ENCODE measurements at regions not wholly inside any gene's neighbourhood (a gene's known extent, or its start where the extent isn't known, plus 50 kb on each side); places are given as distances from the start of the nearest gene placed in this dataset.

DNA sequence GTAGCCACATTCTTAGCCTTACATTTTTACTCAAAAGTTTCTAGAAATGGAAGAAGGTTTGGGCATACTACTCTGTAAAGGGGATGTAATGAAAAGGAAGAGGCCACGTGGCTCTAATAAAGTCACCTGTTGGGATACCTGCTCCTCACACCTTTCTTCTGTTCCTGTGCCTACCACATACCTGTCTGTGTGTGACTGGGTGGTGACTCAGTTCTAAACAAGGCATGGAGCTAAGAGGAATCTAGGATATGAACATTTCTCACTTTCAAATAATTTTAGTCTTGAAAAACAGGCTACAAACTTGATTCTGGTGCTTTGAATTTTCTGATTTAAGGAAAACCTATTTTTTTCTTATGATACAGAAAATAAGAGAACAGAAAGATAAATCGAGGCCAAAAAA lies 363.6 kb downstream of the RFPL4B start:
- intact Hi-C loops (cut with micrococcal nuclease) = no loop called here

DNA sequence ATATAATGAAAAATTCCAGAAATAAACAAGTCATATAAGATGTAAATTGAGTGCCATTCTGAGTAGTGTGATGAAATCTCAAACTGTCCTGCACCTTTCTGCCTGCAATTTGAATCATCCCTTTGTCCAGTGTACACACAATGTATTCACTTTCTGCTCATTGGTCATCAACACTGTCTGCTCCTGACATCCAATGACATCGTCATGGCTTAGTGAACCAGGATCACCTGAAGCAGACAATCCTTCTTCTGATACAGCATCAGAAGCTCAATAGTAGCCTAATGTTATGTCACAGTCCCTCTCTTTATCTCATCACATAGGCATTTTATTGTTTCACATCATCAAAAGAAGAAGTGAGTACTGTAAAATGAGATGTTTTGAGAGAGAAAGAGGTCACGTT lies 366.3 kb downstream of the RFPL4B start:
- intact Hi-C loops (cut with micrococcal nuclease) = no loop called here

DNA sequence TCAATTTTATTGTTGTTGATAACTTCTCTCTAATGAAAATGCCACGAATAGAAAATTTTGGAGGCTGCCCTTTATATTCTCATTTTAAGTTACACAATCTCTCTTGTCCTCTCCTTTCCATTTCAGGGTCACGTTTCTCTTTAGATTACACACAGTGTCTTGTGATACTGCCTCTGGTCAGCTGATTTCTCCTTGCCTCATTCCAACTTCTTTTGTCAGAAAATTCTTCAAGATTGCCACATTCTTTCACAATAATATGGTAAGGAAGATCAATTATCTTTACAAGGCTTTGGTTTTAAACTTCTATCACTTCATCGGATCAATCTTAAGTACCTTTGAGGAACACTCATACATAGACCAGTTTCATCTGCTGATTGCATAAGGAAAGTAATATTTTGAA lies 370.3 kb downstream of the RFPL4B start:
- intact Hi-C loops (cut with micrococcal nuclease) = no loop called here

DNA sequence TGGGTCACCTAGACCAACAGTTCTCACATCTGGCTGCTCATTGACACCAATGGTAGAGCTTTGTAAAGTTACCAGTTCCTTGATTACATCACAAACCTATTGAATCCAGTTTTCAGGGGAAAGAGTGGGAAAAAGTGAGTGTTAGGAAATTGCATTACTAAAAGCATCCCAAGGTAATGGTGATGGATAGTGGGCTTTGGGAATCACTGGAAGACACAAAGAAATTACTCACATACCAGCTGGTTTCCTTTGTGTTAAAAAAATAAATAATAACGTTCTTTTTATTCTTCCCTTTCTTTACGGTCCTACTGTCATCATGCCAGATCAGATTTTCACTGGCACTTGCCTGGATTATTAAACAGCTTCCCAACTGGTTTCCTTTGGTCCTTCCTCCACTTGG lies 370.7 kb downstream of the RFPL4B start:
- intact Hi-C loops (cut with micrococcal nuclease) = no loop called here

DNA sequence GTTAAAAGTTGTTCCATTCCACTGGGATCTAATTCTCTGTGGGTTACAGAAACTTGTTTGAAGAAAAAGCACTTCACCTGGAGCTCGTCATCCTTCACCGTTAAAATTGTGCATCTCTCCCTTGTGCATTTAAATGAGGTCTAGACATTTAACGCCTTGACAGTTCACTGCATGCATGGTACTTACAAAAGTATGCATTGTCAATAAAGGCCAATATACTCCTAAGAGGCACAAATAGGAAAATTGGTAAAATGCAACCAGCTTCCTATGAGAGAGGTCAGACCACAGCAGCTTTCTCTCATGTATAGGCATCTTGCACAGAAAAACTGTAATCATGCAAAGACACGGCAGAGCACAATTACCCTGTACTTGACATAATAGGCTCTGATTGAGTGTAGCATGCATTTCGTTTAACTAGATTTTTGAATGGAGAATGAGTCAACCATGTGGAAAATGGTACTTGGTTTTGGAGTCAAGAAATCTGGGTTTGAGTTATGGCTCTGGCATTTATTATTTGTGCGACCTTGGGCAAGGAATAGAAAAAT lies 378.5 kb downstream of the RFPL4B start:
- intact Hi-C loops (cut with micrococcal nuclease) = no loop called here

DNA sequence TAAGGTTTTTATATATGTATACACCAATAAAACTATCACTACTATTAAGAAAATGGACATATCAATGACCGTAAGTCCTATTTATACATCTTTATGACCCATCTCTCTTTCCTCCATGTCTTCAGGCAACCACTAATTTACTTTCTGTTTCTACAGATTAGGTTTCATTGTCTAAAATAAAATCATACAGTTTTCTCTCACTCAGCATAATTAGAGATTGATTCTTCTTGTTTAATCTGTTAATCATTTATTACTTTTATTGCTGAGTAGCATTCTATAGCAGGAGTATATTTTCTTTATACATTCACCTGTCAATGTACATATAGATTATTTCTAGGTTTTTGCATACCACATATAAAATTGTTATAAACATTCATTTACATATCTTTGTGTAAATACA lies 388.0 kb downstream of the RFPL4B start:
- intact Hi-C loops (cut with micrococcal nuclease) = no loop called here

DNA sequence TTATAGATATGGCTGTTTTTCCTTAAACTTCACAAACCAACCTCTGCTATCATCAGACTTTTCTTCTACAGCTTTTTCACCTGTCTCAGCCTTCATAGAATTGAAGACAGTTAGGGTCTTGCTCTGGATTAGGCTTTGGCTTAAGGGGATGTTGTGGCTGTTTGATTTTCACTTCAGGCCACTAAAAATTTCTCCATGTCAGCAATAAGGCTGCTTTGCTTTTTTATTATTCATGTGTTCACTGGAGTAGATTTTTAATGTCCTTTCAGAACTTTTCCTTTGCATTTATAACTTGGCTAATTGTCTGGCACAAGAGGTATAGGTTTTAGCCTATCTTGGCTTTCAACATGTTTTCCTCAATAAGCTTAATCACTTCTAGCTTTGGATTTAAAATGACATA lies 392.6 kb downstream of the RFPL4B start:
- intact Hi-C loops (cut with micrococcal nuclease) = no loop called here

DNA sequence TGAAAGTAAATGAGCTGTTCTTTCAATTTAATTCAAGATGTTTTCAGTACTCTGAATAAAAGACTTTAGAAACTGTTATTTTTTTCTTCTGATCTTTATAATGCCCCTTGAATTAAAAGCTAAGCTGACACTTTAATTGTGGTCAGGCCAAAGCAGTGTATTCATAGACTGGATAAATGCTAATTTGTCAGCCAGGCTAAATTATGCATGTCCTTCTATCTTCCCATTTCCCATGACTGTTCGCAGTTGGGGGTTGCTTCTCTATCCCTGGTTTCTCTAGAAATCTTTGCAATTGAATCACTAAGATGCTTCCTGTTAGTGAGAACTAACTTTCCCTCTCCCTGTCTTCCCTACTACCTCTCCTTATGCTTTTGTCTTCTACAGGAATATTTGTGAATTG lies 396.2 kb downstream of the RFPL4B start:
- intact Hi-C loops (cut with micrococcal nuclease) = no loop called here

DNA sequence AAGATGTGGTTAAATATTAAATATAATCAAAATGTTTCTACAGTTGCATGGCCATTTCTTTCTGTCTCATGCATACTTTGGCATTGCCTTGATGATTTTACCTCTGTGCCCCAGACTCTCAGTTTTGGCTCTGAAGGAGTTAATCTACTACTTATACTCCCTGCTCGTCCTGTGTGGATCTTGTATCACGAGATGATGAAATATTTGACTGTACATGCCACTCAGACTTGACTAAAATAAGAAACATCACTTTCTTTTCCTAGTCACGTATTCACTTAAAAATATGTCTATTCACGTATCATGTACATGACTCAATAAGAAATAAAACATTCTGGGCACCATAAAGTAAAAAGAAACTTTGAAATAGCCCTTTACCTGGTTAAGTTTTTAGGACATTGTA lies 397.7 kb downstream of the RFPL4B start:
- intact Hi-C loops (cut with micrococcal nuclease) = no loop called here

DNA sequence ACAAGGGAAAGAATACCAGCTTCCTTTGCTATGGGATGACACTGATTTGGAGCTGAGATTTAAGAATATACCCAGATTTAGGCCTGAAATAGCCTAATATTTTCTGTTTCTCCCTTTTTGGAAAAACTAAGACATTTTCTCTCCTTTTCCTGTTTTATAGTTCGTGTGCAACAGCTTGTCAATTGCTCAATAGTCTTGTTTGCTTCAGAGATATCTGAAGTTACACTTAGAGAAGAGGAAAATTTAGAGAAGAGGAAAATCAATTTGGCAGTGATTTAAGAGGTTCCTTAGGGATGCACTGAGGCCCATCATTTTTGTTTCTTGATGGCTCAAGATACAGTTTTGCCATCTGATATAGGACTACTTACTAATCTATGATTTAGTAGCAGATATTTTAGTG lies 398.6 kb downstream of the RFPL4B start:
- intact Hi-C loops (cut with micrococcal nuclease) = no loop called here

DNA sequence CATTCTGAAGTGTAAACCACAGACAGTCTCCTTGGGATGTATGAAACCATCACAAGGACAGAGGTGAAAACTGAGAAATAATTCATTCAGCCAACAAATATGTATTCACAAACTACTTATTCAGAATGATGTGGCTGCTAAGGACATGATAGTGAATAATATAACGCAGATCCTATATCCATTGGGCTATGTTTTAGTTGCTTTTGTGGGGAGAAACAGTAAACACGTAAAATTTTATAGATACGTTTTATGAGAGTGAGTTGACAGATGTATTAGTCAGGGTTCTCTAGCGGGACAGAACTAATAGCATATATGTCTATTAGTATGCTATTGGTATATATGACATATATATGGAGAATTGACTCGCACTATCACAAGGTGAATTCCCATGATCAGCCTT lies 402.5 kb downstream of the RFPL4B start:
- intact Hi-C loops (cut with micrococcal nuclease) = no loop called here

DNA sequence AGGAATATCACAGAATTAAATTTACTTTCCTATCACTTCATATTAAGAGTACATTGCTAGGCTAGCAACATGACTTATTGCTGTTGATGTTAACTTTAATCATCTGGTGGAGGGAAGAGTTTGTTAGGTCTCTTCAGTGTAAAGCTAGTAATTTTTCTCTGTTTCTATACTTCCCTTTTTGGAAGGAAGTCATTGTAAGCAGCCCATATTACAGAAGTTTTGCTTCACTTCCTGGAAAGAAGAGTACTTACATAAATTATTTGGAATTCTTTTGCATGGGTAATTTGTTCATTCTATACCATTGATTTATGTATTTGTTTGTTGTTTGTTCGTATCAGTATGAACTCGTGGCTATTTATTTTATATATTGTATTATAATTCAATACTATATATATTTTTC lies 405.2 kb downstream of the RFPL4B start:
- intact Hi-C loops (cut with micrococcal nuclease) = no loop called here

DNA sequence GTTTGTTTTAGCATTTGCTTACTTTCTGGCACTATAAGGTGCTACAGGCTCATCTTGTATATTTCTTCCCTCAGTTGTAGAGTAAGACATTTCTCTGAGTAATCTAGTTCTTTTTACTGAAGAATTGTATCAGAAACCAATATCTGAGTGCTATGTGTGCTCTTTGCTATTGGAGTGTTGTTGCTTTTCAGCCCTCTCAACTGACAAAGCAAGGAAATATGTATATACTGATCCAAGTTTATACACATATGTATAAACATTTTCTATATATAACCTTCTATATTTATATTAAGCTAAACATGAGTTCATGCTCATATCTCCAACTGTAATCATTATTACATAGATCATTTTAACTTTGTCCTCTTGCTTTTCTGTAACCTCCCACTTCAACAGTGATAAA lies 405.7 kb downstream of the RFPL4B start:
- intact Hi-C loops (cut with micrococcal nuclease) = no loop called here

DNA sequence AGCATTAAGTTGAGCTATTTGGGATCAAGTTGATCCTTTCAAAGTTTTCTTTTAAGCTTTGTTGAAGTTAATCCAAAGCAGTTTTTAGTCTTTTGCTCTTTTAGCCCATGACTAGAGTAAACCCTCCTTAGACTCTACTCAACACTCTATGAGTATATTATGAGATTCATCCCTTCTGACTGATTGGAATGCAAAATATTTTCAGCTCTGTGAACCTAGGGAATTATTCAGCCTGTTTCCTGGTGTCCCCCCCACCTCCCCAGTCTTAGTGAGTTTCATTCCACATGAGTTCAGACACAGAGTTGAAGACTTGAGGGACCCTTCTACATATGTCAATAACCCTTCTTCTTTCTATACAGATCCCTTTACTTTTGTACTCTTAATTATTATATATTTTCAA lies 413.7 kb downstream of the RFPL4B start:
- intact Hi-C loops (cut with micrococcal nuclease) = no loop called here

DNA sequence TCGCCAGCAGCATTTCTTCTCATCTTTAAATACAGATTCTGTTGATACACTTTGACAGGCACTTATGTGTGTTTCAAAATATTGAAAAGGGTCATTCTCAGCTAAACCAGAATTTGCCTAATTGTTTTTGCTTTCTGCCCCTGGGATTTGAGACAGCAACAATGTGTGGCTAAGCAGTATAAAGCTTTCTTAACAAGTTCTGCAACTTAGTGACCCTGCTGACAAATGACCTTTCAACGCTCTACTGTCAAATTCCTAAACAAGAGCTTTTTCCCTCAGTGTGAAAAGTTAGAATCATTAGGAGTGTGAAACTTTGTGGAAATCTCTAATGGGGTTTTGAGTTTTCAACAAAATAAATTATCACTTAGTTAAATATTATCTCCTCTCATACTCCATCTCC lies 414.6 kb downstream of the RFPL4B start:
- intact Hi-C loops (cut with micrococcal nuclease) = no loop called here

DNA sequence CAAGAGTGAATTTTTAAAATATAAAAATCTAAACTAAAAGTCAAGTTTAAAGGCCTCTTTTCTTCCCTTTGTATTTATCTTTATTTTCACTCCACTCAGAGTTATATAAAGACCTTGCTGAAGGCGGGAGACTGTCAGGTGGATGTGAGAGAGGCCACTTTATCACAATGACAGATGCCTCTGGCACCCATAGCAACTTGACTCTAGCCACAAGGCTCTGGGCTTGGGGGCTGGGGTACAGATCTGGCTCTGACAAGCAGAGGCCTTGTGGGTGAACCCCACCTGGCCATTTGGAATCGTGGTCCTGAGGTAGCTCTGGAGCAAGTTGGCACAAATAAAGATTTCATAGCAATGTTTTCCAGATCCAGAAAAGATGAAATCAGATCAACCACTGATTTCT lies 417.2 kb downstream of the RFPL4B start:
- intact Hi-C loops (cut with micrococcal nuclease) = no loop called here

DNA sequence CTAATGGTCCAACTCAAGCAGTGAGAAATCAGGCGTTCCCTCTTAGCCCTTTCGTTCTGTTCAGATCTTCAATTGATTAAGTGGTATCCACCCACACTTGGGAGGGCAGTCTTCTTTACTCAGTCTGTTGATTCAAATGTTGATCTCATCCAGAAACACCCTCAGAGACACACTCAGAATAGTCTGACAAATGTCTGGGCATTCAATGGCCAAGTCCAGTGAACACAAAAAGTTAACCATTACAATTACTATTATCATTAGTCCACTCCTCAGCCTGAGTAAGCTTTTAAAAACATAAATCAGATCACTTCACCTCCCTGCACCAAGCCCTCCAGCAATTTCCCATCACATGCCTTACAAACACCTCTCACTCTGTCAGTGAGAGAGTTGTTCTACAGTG lies 423.2 kb downstream of the RFPL4B start:
- intact Hi-C loops (cut with micrococcal nuclease) = no loop called here

DNA sequence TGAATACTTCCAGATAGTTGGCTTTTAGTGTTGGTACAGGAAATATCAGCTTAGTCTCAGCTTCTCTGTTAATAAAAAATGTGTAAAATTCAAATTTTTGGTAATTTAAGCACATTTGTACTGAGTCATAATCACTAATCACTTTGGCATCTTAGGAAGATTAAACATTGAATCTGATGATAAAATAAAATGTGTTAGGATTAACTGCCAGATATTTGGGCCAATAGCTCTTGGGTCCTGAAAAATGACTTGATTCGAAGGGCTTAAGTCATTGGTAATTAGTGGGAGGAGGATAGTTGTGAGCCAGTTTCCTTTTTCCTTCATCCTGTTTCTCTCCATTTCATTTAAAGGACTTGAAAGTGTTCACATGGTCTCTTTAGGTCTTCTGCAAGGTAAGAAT lies 426.1 kb downstream of the RFPL4B start:
- intact Hi-C loops (cut with micrococcal nuclease) = no loop called here

DNA sequence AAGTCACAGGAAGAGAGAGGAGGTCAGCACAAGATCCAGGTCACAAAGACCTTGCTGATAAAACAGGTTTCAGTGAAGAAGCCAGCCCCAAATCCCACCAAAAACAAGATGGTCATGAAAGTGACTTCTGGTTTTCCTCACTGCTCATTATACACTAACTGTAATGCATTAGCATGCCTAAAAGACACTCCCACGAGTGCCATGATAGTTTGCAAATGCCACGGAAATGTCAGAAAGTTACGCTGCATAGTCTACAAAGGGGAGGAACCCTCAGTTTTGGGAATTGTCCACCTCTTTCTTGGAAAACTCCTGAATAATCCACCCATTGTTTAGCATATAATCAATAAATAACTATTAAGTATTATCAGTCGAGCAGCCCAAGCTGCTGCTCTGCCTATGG lies 427.2 kb downstream of the RFPL4B start:
- intact Hi-C loops (cut with micrococcal nuclease) = no loop called here

DNA sequence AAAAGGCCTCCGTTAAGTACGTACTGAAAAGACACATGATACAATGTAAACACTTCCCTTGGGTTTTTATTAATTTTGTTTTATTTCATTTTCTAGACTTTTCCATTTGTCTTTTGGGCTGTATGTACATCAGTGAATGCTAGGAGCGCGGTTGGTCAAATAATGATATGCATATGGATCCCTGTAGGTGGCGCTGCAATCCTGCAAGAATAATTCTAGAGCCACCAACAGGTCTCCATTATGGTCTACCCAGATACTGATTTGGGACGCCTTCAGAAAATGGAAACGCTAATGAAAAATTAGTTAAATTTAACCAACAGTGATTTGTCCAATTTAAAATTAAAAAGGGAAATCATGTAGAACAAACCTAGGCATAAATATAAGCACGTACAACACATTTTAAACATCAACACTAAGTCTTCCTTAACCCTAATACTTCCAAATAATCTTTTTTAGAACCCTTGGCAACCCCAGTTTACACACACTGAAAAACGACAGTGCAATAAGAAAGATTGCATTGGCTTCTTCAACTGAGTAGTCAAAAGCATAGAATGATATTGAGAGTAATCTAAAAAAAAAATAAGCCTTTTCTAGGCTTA lies 433.5 kb downstream of the RFPL4B start:
- intact Hi-C loops (cut with micrococcal nuclease) = loop anchor here (1.0 kb wide), 4 partner anchors 1079 to 1156 kb away; no protein-coding TSS in a partner anchor

DNA sequence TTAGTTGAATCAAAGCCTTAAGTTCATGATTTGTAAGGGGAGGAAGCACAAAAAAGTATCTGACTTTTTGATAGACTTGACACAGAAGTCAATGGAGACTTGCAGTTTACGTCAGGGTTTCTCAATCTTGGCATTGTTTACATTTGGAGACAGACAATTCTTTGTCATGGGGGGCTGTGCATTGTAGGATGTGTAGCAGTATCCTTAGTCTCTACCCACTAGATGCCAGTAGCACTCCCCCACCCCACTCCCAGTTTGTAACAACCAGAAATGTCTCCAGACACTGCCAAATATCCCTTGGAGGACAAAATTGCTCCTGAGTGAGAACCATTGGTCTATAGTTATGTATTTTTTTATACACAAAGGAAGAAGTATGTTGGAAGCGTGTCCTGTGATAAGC lies 434.1 kb downstream of the RFPL4B start:
- intact Hi-C loops (cut with micrococcal nuclease) = no loop called here

DNA sequence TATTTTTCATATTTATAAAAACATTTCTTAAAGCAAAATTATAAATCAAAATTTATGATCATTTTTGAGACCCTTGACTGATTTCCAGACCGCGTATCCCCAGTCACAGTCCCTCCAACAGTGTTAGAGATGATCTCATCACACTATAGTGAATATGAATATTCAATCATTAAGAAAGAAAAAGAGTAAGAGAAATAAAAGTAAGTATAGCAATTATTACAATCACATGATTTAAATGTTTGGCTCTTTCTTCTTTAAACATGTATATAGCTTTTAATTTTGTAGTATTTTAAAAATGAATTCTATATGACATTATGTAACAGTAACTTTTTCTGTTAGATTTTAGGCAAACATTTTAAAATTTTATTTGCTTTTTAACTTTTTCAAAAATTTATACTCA lies 438.3 kb downstream of the RFPL4B start:
- intact Hi-C loops (cut with micrococcal nuclease) = no loop called here

DNA sequence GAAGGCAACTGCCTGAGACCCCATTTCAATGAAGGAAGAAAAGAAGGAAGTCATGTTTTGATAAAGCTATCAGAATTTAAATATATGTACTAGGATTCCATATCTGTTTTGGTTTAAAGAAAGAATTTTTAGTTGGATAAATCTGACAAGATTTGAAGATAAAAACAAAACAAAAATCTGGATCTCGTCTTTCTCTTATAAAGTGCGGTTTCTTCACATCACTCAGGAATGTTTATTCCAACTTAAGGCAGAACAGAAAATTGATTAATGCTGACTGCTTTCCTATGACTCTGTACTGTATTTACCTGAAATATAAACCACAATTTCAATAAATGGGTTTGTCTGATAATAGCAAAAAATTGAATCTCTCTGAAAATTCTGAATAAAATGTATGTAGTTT lies 439.7 kb downstream of the RFPL4B start:
- intact Hi-C loops (cut with micrococcal nuclease) = no loop called here

DNA sequence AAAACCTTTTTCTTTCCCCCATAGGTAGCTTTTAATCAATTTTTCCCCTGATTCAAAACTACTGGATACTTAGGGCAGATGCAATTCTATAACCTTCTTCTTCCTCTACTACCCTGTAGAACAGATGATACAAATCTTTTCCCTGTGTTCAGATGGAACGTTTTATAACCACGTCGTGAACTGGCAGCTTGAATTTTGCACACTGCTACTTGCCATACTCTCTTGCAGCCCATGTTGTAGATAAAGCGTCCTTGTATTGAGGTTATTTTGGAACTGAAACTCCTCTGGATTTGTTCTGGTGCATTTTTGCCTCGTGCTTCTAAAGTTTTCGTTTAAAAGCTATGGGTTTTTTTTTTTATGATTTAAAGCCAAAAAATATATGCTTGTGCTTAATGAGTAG lies 440.2 kb downstream of the RFPL4B start:
- intact Hi-C loops (cut with micrococcal nuclease) = no loop called here

Measured in T-helper 1 cell treated with Interleukin-12 subunit alpha and Interleukin-12 subunit beta and Interleukin-4 antibody, amounts not matched to agents 30 ng/mL and 1 ng/mL, for 36 hours (primary cell).